Breast epithelium (tissue), 3 donors: ENCODE measurements at regions not wholly inside any gene's neighbourhood (a gene's known extent, or its start where the extent isn't known, plus 50 kb on each side); places are given as distances from the start of the nearest gene placed in this dataset.

Experiments
- POLR2A ChIP-seq: fragments of 450-650 bp; IDR thresholded peaks from one replicate; pipeline ENCODE4 v1.6.1; 2016; ENCODE audit warnings: antibody characterized with exemption, mild to moderate bottlenecking, moderate library complexity
- TF ChIP-seq, protein P1 (sequence below), 3 donors: fragments of 450-650 bp; IDR thresholded peaks; one replicate each; pipeline ENCODE4 v1.5.1; 2016 to 2017; ENCODE audit warnings: antibody characterized with exemption in 3 of 3, mild to moderate bottlenecking in 3 of 3, moderate library complexity in 3 of 3

DNA sequence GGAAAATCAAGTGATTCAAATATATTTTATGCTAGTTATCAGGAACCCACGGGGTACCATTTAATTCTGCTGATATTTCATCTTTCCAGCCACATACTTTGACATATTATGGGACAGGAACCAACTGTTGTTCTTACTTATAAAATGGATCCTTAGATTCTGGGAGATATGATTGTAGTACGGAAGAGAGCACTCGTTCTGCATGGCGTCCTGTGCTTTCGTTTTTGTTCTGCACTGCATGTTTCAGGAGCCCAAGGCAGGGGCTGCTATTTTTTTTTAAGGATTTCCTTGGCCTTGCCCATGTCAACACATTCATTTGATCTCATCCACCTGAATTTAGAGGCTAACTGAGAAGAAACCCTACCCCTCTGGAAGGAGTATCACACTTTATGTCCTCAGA is 245.5 kb upstream of the TLL1 start:
- TF ChIP-seq, protein P1, sequence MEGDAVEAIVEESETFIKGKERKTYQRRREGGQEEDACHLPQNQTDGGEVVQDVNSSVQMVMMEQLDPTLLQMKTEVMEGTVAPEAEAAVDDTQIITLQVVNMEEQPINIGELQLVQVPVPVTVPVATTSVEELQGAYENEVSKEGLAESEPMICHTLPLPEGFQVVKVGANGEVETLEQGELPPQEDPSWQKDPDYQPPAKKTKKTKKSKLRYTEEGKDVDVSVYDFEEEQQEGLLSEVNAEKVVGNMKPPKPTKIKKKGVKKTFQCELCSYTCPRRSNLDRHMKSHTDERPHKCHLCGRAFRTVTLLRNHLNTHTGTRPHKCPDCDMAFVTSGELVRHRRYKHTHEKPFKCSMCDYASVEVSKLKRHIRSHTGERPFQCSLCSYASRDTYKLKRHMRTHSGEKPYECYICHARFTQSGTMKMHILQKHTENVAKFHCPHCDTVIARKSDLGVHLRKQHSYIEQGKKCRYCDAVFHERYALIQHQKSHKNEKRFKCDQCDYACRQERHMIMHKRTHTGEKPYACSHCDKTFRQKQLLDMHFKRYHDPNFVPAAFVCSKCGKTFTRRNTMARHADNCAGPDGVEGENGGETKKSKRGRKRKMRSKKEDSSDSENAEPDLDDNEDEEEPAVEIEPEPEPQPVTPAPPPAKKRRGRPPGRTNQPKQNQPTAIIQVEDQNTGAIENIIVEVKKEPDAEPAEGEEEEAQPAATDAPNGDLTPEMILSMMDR (IDR thresholded peaks at IDR 0.05) = no peak
- TF ChIP-seq POLR2A = no peak
